ENCODE measurements at regions not wholly inside any gene's neighbourhood (a gene's known extent, or its start where the extent isn't known, plus 50 kb on each side); places are given as distances from the start of the nearest gene placed in this dataset.

GRCh38 chr2:219918254-219918653 lies 290.8 kb downstream of the SLC4A3 start:
- H3K9me3 ChIP-seq (ENCODE audit: control insufficient read depth in 5 of 5, low read length in 5 of 5), result no peaks in the 10 kb centered on the region
- H3K9ac ChIP-seq (ENCODE audit: low read length in 5 of 5), result no peak overlapping the region
- no peak overlapping the region for H3K4me3 ChIP-seq (ENCODE audit: low read depth in 1 of 5, low read length in 5 of 5)
- H3K4me1 ChIP-seq (ENCODE audit: control insufficient read depth in 5 of 5, insufficient read depth in 5 of 5, low read length in 5 of 5), result no peaks in the 10 kb centered on the region
- peaks cover 0 to 3% (median 0%) of the 10 kb centered on the region in 5 donors for H3K27me3 ChIP-seq (ENCODE audit: control insufficient read depth in 5 of 5, insufficient read depth in 4 of 5, low read length in 5 of 5)
- no peaks in the 10 kb centered on the region for H3K36me3 ChIP-seq (ENCODE audit: control insufficient read depth in 5 of 5, insufficient read depth in 5 of 5, low read length in 5 of 5)
- H3K27ac ChIP-seq (ENCODE audit: low read depth, low read length), result no peak overlapping the region

GRCh38 chr2:219918944-219919343 lies 291.5 kb downstream of the SLC4A3 start:
- H3K9ac ChIP-seq (ENCODE audit: low read length in 5 of 5), result no peak overlapping the region
- no peak overlapping the region for H3K4me3 ChIP-seq (ENCODE audit: low read depth in 1 of 5, low read length in 5 of 5)
- no peaks in the 10 kb centered on the region for H3K9me3 ChIP-seq (ENCODE audit: control insufficient read depth in 5 of 5, low read length in 5 of 5)
- no peak overlapping the region for H3K27ac ChIP-seq (ENCODE audit: low read depth, low read length)
- no peaks in the 10 kb centered on the region for H3K4me1 ChIP-seq (ENCODE audit: control insufficient read depth in 5 of 5, insufficient read depth in 5 of 5, low read length in 5 of 5)
- peaks cover 0 to 3% (median 0%) of the 10 kb centered on the region in 5 donors for H3K27me3 ChIP-seq (ENCODE audit: control insufficient read depth in 5 of 5, insufficient read depth in 4 of 5, low read length in 5 of 5)
- no peaks in the 10 kb centered on the region for H3K36me3 ChIP-seq (ENCODE audit: control insufficient read depth in 5 of 5, insufficient read depth in 5 of 5, low read length in 5 of 5)

GRCh38 chr2:219919506-219919905 lies 292.1 kb downstream of the SLC4A3 start:
- Histone ChIP-seq H3K4me3 (ENCODE audit: low read depth in 1 of 5, low read length in 5 of 5) (no peak overlapping the region), H3K9me3 (ENCODE audit: control insufficient read depth in 5 of 5, low read length in 5 of 5) (no peaks in the 10 kb centered on the region), H3K9ac (ENCODE audit: low read length in 5 of 5) (no peak overlapping the region), H3K36me3 (ENCODE audit: control insufficient read depth in 5 of 5, insufficient read depth in 5 of 5, low read length in 5 of 5) (no peaks in the 10 kb centered on the region), H3K27ac (ENCODE audit: low read depth, low read length) (no peak overlapping the region), H3K4me1 (ENCODE audit: control insufficient read depth in 5 of 5, insufficient read depth in 5 of 5, low read length in 5 of 5) (no peaks in the 10 kb centered on the region), H3K27me3 (ENCODE audit: control insufficient read depth in 5 of 5, insufficient read depth in 4 of 5, low read length in 5 of 5) (peaks cover 0 to 3% (median 0%) of the 10 kb centered on the region in 5 donors)

- no peaks in the 10 kb centered on the region for H3K27me3 ChIP-seq (ENCODE audit: control insufficient read depth in 5 of 5, insufficient read depth in 4 of 5, low read length in 5 of 5)
- no peaks in the 10 kb centered on the region for H3K4me1 ChIP-seq (ENCODE audit: control insufficient read depth in 5 of 5, insufficient read depth in 5 of 5, low read length in 5 of 5)
- no peak overlapping the region for H3K9ac ChIP-seq (ENCODE audit: low read length in 5 of 5)
- no peak overlapping the region for H3K27ac ChIP-seq (ENCODE audit: low read depth, low read length)
- no peaks in the 10 kb centered on the region for H3K9me3 ChIP-seq (ENCODE audit: control insufficient read depth in 5 of 5, low read length in 5 of 5)
- no peaks in the 10 kb centered on the region for H3K36me3 ChIP-seq (ENCODE audit: control insufficient read depth in 5 of 5, insufficient read depth in 5 of 5, low read length in 5 of 5)
- no peak overlapping the region for H3K4me3 ChIP-seq (ENCODE audit: low read depth in 1 of 5, low read length in 5 of 5)
Measured at GRCh38 chr2:219929835-219930234, 302.4 kb downstream of the SLC4A3 start.

- no peak overlapping the region for H3K9ac ChIP-seq (ENCODE audit: low read length in 5 of 5)
- no peak overlapping the region for H3K4me3 ChIP-seq (ENCODE audit: low read depth in 1 of 5, low read length in 5 of 5)
- H3K4me1 ChIP-seq (ENCODE audit: control insufficient read depth in 5 of 5, insufficient read depth in 5 of 5, low read length in 5 of 5), result peaks cover 0 to 2% (median 0%) of the 10 kb centered on the region in 5 donors
- no peaks in the 10 kb centered on the region for H3K36me3 ChIP-seq (ENCODE audit: control insufficient read depth in 5 of 5, insufficient read depth in 5 of 5, low read length in 5 of 5)
- H3K9me3 ChIP-seq (ENCODE audit: control insufficient read depth in 5 of 5, low read length in 5 of 5), result no peaks in the 10 kb centered on the region
- H3K27me3 ChIP-seq (ENCODE audit: control insufficient read depth in 5 of 5, insufficient read depth in 4 of 5, low read length in 5 of 5), result no peaks in the 10 kb centered on the region
- no peak overlapping the region for H3K27ac ChIP-seq (ENCODE audit: low read depth, low read length)
Measured at GRCh38 chr2:219939647-219940046, 312.2 kb downstream of the SLC4A3 start.

GRCh38 chr2:219944866-219945265 lies 317.4 kb downstream of the SLC4A3 start:
- Histone ChIP-seq H3K9ac (ENCODE audit: low read length in 5 of 5) (no peak overlapping the region), H3K4me1 (ENCODE audit: control insufficient read depth in 5 of 5, insufficient read depth in 5 of 5, low read length in 5 of 5) (no peaks in the 10 kb centered on the region), H3K9me3 (ENCODE audit: control insufficient read depth in 5 of 5, low read length in 5 of 5) (no peaks in the 10 kb centered on the region), H3K36me3 (ENCODE audit: control insufficient read depth in 5 of 5, insufficient read depth in 5 of 5, low read length in 5 of 5) (no peaks in the 10 kb centered on the region), H3K4me3 (ENCODE audit: low read depth in 1 of 5, low read length in 5 of 5) (no peak overlapping the region), H3K27ac (ENCODE audit: low read depth, low read length) (no peak overlapping the region), H3K27me3 (ENCODE audit: control insufficient read depth in 5 of 5, insufficient read depth in 4 of 5, low read length in 5 of 5) (no peaks in the 10 kb centered on the region)

- Histone ChIP-seq H3K36me3 (ENCODE audit: control insufficient read depth in 5 of 5, insufficient read depth in 5 of 5, low read length in 5 of 5) (no peaks in the 10 kb centered on the region), H3K27ac (ENCODE audit: low read depth, low read length) (no peak overlapping the region), H3K27me3 (ENCODE audit: control insufficient read depth in 5 of 5, insufficient read depth in 4 of 5, low read length in 5 of 5) (no peaks in the 10 kb centered on the region), H3K4me3 (ENCODE audit: low read depth in 1 of 5, low read length in 5 of 5) (no peak overlapping the region), H3K4me1 (ENCODE audit: control insufficient read depth in 5 of 5, insufficient read depth in 5 of 5, low read length in 5 of 5) (no peaks in the 10 kb centered on the region), H3K9ac (ENCODE audit: low read length in 5 of 5) (no peak overlapping the region), H3K9me3 (ENCODE audit: control insufficient read depth in 5 of 5, low read length in 5 of 5) (no peaks in the 10 kb centered on the region)
Measured at GRCh38 chr2:219946021-219946420, 318.6 kb downstream of the SLC4A3 start.

GRCh38 chr2:219946529-219946928 lies 319.1 kb downstream of the SLC4A3 start:
- Histone ChIP-seq H3K9me3 (ENCODE audit: control insufficient read depth in 5 of 5, low read length in 5 of 5) (no peaks in the 10 kb centered on the region), H3K27ac (ENCODE audit: low read depth, low read length) (no peak overlapping the region), H3K4me3 (ENCODE audit: low read depth in 1 of 5, low read length in 5 of 5) (no peak overlapping the region), H3K4me1 (ENCODE audit: control insufficient read depth in 5 of 5, insufficient read depth in 5 of 5, low read length in 5 of 5) (no peaks in the 10 kb centered on the region), H3K9ac (ENCODE audit: low read length in 5 of 5) (no peak overlapping the region), H3K36me3 (ENCODE audit: control insufficient read depth in 5 of 5, insufficient read depth in 5 of 5, low read length in 5 of 5) (no peaks in the 10 kb centered on the region), H3K27me3 (ENCODE audit: control insufficient read depth in 5 of 5, insufficient read depth in 4 of 5, low read length in 5 of 5) (no peaks in the 10 kb centered on the region)

GRCh38 chr2:219947575-219947974 lies 320.1 kb downstream of the SLC4A3 start:
- no peaks in the 10 kb centered on the region for H3K36me3 ChIP-seq (ENCODE audit: control insufficient read depth in 5 of 5, insufficient read depth in 5 of 5, low read length in 5 of 5)
- H3K9ac ChIP-seq (ENCODE audit: low read length in 5 of 5), result no peak overlapping the region
- H3K4me3 ChIP-seq (ENCODE audit: low read depth in 1 of 5, low read length in 5 of 5), result no peak overlapping the region
- H3K27me3 ChIP-seq (ENCODE audit: control insufficient read depth in 5 of 5, insufficient read depth in 4 of 5, low read length in 5 of 5), result no peaks in the 10 kb centered on the region
- no peaks in the 10 kb centered on the region for H3K9me3 ChIP-seq (ENCODE audit: control insufficient read depth in 5 of 5, low read length in 5 of 5)
- H3K27ac ChIP-seq (ENCODE audit: low read depth, low read length), result no peak overlapping the region
- H3K4me1 ChIP-seq (ENCODE audit: control insufficient read depth in 5 of 5, insufficient read depth in 5 of 5, low read length in 5 of 5), result no peaks in the 10 kb centered on the region

- no peaks in the 10 kb centered on the region for H3K27me3 ChIP-seq (ENCODE audit: control insufficient read depth in 5 of 5, insufficient read depth in 4 of 5, low read length in 5 of 5)
- H3K27ac ChIP-seq (ENCODE audit: low read depth, low read length), result no peak overlapping the region
- H3K9ac ChIP-seq (ENCODE audit: low read length in 5 of 5), result no peak overlapping the region
- H3K4me3 ChIP-seq (ENCODE audit: low read depth in 1 of 5, low read length in 5 of 5), result no peak overlapping the region
- H3K4me1 ChIP-seq (ENCODE audit: control insufficient read depth in 5 of 5, insufficient read depth in 5 of 5, low read length in 5 of 5), result no peaks in the 10 kb centered on the region
- no peaks in the 10 kb centered on the region for H3K9me3 ChIP-seq (ENCODE audit: control insufficient read depth in 5 of 5, low read length in 5 of 5)
- no peaks in the 10 kb centered on the region for H3K36me3 ChIP-seq (ENCODE audit: control insufficient read depth in 5 of 5, insufficient read depth in 5 of 5, low read length in 5 of 5)
Measured at GRCh38 chr2:219949053-219949452, 321.6 kb downstream of the SLC4A3 start.

GRCh38 chr2:219951099-219951498 lies 323.7 kb downstream of the SLC4A3 start:
- Histone ChIP-seq H3K27me3 (ENCODE audit: control insufficient read depth in 5 of 5, insufficient read depth in 4 of 5, low read length in 5 of 5) (no peaks in the 10 kb centered on the region), H3K4me3 (ENCODE audit: low read depth in 1 of 5, low read length in 5 of 5) (no peak overlapping the region), H3K9me3 (ENCODE audit: control insufficient read depth in 5 of 5, low read length in 5 of 5) (peaks cover 0 to 4% (median 2%) of the 10 kb centered on the region in 5 donors), H3K36me3 (ENCODE audit: control insufficient read depth in 5 of 5, insufficient read depth in 5 of 5, low read length in 5 of 5) (no peaks in the 10 kb centered on the region), H3K4me1 (ENCODE audit: control insufficient read depth in 5 of 5, insufficient read depth in 5 of 5, low read length in 5 of 5) (no peaks in the 10 kb centered on the region), H3K9ac (ENCODE audit: low read length in 5 of 5) (no peak overlapping the region), H3K27ac (ENCODE audit: low read depth, low read length) (no peak overlapping the region)

Measured in subcutaneous abdominal adipose tissue (tissue), 5 donors.